ENCODE measurements at regions not wholly inside any gene's neighbourhood (a gene's known extent, or its start where the extent isn't known, plus 50 kb on each side); places are given as distances from the start of the nearest gene placed in this dataset.
"Not testable (repeated sequence)": the region's sequence is repeated elsewhere in the genome, so short reads cannot be mapped to it uniquely, and the experiment has no call there.

DNA sequence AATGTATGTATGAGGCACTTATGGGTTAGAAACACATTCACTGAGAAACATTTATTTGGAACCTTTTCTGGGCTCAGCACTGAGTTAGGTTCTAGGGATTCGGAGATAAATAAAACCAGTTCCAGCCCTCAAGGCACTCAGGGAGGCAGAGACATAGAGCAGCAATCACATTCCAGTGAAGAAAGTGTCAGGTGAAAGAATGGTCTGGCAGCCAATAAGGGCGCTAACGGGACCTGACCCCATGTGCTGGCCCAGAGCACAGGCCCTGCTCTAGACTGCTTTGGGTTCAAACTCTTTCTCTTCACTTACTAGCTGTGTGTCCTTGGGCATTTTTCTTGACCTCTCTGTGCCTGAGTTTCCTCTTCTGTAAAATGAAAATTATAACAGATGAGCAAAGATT is 146.0 kb upstream of the SYT13 start:
- no peak for DNase-seq

DNA sequence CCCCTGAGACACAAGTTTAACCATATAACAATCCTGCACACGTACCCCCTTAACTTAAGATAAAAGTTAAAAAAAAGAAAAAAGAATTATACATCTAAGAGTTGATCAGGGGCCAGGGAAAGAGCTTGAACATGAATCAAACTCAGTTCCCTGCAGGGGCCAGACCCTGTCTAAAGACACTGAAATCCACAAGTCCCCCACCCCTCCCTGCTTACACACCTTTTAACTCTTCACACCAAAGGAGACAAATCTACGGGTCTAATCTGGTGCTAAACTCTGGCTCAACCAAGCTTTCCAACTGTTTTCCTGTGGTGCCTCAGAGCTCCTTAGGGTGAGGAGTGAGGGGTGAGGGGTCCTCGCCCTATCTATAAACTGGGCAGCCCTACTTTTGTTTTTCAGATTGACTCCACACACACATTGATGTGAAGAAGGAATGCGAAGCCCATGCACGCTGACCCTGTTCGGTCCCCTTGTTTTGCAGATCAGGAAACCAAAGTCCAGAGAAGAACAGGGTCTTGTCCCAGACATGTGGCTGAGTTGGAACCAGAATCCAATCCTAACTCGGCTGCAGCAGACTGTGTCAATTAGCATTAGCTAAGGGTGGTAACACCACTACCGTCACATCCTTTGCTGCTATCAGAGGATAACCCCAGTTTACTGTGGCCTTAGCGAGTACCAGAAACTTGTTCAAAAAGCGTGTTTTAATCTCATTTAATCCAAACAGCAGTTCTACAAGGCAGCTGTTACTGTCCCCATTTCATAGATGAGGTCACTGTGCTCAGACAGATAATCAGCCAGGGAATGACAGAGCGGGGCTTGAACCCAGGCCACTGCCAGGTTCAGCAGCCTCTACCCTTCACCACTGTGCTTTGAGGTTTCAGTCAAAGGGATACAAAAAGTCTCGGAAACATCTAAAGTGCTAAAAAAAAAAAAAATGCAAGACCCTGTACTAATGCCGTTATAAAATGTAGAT is 145.2 kb upstream of the SYT13 start:
- DNase-seq = no peak

DNA sequence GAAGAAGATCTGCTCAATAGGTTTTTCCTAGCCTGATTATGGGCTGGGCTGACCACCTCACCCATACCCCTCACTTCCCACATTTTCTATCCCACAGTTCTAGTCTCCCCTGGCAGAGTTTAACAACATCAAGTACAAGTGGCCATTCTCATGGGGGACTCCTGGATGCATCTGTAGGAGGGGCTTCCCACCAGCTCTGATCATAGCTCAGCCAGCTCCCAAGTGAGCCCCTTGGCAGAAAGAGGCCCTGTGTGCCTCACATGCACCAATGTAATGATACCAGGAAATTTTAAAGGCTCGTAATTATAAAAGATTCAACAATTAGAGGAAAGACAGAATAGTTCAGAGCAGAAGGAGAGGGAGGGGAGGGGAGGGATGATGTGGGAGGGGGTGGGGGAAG is 144.2 kb upstream of the SYT13 start:
- no peak for DNase-seq

DNA sequence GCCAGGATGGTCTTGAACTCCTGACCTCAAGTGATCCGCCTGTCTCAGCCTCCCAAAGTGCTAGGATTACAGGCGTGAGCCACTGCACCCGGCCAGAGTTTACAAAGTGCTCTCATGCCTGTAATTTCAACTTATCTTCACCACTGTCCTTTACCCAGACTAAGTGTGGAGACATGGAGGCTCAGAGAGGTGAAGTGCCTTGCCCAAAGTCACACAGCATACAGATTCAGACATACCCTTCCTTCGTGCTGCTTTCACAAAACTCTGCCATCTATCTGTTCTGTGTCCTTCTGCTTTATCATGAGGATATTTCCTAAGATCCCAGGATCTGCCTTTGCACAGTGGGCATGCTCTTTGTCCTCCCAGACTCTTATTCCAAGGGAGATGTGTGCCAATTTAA is 143.6 kb upstream of the SYT13 start:
- no peak for DNase-seq

DNA sequence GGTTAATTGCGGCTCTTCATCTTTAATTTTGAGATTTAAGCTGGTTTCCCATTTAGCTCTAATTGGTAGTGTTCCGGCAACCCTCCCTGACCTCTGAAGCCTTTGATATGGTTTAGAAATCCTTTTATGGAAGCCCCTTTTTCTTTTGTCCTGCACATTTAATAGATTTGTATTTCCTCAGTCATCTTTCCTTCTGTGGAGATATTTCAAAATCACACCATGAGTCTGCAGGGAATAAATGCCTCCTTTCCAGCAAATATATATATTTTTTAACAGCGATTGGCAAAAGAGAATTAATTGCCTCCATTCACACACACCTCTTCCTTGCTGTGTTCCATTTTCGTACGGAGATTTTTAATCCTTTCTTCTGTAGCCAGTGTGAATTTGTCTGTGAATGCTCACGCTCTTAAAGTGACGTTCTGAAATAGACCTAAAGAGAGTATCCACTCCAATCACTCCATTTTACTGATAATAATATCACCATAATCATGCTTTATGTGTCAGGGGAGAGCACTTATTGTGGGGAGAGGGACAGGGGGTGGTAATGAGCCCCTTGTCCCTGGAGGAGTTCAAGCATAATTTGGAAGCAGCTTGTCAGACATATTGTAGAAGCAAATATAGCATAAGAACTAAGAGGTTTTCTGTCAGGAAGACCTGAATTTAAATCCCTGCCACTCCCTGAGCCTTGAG is 142.5 kb upstream of the SYT13 start:
- DNase-seq = no peak

DNA sequence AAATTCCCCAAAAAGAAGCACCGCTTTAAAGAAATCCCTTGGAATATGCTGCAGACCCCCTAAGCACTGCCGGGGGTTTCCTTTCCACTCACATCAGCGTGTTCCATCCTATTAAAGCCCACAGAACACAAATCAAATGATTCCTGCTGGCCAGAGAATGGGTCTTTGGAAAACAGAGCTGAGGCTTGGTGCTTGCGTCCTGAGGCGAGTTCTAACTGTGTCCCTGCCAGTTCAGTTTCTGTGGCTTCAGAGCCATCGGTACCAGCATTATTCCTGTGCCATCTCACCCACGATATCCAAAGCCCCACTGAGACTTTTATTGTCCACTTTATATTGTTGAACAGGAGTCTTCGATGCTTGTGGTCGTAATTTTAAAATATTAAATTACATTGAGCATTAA is 142.0 kb upstream of the SYT13 start:
- DNase-seq = no peak

DNA sequence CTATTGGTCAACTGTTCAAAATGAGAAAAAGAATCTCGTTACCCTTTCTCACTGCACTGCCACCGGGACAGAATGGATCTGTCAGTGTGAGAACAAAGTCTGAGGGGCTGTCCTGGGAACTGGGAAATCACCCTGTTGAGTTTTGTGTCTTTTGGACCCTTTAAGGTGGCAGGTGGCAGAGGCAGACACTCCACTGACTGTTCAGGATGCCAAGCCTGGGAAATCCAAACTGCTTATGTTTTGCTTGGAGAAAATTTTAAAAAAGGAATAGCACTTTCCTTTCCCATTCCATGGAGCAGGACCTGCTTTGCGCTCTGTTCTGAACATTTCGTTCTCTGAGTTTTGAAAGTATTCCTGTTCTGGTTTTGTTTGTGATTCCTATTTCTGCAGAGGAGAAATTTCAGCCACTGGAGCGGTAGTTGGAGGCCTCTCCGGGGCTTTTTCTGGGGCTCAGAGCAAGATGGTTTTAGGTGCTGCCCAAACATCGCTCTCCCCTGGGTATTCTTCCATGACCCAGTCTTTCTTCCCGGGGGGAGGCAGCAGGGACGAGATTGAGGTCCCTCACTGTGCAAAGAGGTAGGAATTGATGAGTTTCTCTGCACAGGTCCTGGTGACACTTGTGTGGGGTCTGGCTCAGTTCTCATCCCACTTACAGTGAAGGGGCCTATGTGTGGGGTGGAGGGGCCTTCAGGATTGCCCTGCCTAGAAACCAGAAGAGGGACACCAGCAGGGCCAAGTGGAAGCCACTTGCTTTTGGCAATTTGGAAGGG is 138.5 kb upstream of the SYT13 start:
- DNase-seq = no peak

DNA sequence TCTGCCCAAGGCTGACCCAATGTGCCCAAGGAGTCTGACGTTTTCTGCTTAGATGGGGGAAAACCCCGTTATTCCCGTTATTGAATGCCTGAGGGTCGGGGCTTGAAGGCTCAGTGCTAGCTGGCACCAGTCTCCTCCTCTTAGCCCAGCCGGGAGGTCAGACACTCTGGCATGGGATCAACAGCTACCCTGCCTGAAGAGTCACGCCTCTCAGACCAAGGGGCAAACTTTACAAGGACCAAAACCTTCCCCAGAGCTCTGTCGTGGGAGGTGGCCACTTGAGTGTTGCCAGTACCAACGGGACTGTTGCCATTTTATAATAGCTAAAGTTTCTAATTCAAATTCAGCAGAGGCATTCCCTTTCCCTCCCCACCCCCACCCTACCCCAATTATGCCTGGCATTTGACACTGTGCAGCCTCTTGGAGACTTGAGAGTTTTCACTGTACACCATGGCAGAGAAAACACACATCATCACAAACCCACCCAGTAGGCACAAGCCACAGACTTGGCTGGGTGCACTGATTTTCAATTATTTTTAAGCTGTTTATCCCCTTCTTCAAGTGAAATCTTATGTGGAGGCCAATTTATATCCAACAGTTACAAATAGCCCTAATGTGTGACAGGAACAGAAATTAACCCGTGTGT is 137.5 kb upstream of the SYT13 start:
- DNase-seq = no peak

DNA sequence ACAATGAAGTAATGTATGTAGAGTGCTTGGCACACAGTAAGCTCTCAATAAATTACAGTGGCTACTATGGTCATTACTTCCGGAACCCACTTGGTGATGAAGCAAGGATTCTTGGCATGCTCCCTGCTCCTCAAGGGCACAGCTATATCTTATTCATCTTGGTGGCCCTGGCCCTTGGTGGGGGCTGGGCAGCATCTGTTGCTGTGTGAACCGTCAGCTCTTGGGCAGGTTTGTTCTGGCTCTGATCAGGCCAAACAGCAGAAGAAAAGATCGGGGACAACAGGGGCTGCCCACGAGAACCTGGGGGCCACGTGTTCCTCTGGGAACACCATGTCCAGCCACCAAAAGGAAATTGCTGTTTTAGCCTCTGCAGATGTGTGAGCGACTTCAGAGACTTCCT is 136.9 kb upstream of the SYT13 start:
- no peak for DNase-seq

DNA sequence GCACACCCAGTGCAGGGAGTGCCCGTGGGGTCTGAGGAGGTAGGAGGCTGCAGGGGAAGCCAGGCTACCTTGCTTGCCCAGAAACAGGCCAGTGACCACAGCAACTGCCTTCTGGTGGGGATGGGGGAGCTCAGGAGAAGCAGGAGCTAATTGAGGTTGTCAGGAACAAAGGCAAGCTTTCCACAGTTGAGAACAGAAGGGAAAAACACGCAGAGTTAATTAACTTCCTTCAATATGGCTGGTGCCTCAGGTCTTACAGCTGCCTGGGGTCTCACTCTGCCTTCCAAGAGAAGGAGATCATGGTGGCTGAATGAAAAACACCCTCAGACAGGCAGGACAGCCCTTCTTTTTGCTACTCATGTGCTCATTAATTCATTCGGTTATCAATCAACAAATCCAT is 127.9 kb upstream of the SYT13 start:
- DNase-seq = no peak

DNA sequence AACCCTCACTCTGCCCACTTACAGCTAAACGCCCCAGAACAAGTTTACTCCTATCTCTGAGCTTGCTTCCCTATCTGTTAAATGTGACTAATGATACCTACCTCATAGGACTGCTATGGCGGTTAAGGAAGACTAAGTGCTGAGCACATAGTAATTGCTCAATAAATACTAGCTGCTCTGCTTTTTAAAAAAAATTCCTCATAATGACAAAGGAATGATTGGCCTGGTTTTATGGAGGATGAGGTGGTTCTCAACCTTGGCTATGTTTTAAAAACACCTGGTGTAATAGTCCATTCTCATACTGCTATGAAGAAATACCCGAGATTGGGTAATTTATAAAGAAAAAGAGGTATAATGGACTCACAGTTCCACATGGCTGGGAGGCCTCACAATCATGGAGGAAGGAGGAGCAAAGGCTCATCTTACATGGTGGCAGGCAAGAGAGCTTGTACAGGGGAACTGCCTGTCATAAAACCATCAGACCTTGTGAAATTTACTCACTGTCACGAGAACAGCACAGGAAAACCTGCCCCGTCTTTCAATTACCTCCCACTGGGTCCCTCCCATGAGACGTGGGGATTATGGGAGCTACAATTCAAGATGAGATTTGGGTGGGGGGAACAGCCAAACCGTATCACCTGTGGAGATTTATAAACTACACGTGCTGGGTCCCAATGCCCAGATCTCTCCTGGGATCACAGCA is 127.2 kb upstream of the SYT13 start:
- DNase-seq = no peak

DNA sequence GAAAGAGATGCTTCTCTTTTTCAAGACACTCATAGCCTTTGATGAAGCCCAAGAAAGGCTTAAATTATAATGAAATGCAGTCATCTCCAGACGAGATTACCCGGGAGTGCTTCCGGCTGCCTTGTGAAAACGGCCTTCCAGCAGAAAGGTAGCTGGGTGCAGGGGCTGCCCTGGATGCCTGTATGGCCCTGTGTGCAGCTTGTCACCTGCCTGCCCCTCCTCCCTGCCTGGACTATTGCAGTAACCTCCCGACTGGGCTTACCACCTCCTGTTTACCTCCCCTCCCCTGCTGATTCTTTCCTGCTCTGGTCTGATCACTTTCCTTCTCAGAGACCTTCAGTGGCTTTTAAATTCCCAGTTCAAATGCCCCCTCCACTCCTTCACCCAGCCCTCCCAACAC is 126.4 kb upstream of the SYT13 start:
- no peak for DNase-seq

DNA sequence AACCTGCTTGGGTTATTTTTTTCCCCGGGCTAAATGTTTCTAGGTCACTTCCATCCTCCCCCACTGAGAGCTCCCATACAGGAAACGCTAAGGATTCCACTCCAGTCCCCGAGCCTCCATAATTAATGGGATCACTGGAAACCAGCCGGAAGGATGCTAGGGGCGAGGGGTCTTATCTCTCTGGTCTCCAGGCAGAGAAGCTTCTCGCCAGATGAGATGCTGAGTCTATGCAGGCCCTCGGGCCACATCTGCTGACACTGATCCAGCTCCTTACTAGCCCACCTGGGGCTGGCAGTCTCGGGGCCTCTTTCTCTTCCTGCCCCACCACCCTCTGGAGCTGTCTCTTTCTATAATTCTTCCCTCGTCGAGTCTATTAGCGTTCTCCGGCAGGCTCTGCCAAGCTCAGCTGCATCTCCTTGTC is 125.9 kb upstream of the SYT13 start:
- DNase-seq = no peak

DNA sequence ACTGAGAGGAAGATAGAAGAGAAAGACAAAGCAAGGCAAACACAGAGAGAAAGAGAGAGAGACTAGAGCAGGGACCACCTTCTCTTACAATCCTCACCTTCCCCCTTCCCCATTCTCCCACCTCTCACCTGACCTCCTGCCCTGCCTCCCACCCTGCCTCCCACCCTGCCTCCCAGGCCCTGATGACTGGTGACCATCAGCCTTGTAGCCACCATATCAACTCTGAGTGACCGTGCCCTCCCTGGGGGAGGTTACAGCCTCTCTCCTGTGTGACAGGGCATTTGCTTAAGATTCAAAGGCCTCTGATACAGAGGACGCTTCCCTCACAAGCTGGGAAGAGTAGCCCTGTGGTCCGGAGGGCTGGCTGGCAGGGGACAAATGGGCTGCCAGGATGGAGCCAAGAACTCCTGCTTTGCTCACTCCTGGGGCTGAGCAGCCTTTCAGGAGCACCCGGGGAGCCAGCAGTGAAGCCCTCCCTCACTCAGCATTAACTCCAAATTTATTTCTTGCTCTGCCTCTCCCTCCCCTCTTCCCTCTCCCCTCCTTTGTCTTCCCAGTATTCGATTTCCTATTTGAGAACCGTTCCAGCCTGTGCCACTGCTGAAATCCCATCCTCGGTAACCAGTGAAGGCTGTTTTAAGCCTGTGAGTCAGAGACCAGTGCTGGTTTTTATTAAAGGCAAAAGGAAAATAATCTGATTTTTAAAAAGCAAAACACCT is 125.2 kb upstream of the SYT13 start:
- DNase-seq = no peak

DNA sequence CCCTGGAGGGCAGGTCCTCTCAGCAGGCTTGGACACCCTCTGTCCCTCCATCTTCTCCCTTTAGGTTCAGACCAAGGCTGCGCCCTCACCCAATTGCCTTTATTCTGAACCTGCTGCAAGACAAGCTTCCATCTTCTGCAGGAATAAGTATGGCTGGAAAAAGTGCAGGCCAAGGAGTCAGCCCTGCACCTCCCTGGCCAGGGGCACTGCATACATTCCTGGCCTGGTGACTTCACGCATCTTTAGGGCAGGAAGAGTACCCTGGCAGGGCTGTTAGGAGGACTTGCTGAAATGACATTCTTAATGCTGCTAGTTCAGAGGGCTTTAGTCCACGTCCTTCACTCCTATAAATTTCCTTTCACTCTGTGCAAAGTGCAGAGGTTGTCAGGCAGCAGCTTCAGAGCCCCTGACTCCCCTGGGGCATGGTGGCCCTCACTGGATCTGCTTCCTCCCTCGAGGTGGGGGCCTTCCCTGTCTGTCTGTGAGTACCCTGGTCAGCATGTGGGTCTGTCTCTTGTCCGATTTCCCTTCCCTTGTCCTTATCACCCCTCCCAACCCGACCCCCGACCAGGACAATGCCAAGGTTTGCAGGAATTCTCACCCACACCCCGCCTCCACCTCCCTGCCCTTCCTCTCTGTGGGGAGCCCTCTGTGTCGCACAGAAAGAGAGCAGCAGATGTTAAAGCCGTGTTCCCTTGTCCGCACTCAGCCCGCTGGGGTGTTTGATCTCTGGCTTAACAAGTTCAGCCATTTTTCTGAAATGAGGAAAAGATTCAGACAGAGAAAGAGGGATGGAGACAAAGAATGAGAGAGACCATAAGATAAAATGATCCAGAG is 124.5 kb upstream of the SYT13 start:
- no peak for DNase-seq

DNA sequence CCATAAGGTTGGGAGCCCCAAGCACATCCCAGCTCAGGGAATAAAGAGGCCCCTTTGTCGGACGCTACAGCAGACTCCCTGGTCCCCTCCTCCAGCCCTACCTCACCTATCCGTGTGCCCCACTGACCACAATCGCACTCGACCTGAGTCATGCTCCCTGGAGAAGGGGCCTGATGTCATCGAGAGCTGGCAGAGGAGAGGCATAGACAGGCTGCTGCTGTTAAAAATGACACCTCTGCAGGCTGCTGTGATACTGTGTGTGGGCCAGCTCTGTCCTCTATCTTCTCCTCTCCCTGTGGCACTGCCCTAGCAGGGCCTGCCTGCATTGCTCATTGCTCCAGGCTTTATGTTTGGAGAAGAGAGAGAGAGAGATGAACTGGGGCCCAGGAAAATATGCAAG is 123.4 kb upstream of the SYT13 start:
- DNase-seq = no peak

DNA sequence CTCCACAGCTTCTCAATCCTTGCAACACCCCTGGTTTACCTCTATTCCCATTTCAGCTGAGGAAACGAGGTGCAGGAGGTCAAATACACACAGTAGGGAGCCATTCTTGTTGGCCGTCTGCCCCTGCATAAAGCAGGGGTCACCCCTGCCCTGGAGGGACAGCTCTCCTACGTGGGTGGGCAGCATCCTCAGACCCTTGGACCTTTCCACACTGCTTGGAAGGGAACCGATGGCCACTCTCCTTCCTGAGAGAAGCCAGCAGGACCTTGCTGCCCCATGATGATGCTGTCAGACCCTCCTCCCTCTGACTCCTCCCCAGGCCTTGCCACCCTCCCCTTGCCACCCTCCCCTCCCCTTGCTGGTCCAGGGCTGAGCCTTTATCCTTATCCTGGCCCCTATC is 121.1 kb upstream of the SYT13 start:
- no peak for DNase-seq

DNA sequence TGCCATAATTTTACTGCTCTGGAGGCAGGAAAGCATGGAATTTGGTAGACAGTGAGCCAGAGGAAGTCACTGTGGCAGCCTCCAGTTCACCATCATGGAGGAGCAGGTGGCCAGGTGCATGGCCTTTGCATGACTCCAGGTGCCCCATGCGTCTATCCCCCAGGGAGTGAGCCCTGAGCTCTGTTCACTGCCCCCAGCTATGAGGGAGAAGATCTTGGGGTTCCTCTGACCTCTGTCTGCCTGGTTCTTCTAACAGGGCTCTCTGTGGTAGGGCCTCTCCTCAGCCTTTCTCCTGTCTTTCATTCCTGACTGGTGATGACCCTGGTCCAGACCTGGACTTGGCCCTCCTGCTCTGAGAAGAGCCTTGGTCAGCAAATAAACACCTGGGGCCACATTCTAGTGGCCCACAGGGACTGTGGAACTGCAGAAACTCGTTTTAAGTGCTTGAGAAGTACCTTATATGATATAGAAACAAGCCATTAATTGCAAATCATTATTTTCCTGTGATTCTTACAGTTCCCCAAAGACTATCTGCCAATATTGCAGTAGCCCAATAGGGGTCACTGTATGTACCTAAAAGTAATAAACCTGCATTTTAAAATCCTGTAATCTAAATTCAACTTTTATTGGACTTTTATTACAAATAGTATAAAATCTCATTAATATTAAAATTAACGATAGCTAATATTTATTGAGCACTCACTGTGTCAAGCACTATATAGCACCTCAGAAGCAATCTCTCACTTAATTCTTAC is 120.0 kb upstream of the SYT13 start:
- DNase-seq = peak; percentile 8

DNA sequence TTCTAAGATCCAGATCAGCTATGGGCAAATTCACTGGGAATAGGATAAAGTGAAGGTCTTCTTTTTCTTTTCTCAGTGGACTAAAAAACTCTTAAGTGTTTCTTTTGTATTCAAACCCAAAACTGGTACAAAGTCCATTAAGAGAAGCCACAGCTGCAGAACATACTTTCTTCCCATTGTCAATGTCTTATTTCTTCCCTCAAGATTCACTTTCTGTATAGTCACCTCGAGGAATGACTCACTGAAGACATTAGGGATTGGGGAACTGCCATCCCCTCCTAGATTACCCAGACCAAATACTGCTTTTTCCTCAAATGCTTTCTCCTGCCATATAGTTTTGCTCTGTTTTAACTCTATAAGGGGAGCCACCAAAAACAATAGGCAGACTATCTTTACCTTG is 117.4 kb upstream of the SYT13 start:
- DNase-seq = not testable (repeated sequence)

DNA sequence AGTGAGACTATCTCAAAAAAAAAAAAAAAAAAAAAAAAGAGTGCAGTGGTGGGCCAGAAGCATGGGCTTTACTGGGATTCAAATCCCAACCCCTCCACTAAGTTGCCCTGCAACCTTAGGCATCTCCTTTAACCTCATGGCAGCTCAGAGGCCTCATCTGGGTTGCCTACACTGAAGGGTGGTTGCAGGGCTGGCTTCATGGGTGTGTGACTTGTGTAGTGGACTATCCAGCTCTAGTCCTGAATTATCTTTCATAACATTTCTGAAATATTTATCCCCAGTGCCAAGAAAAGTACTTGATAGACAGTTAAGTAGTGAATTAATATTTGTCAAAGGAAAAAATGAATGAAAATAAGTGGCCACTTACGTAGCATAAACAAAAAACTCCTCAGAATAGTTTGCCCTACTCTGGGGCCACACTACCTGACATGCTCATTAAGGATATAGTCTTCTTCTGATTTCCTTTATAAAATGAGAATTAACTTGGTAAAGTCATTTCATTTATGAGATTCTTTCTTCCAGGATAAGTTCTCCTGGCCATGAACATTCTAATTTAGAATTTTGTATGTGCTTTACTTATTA is 116.0 kb upstream of the SYT13 start:
- DNase-seq = no peak
